AG08396 (cell line): ENCODE measurements at regions not wholly inside any gene's neighbourhood (a gene's known extent, or its start where the extent isn't known, plus 50 kb on each side); places are given as distances from the start of the nearest gene placed in this dataset.

ENCODE experiments used
- DNase-seq: peaks from one replicate; pipeline ENCODE4 v3.0.0; 2012; ENCODE audit warnings: low spot score, mixed read lengths

DNA sequence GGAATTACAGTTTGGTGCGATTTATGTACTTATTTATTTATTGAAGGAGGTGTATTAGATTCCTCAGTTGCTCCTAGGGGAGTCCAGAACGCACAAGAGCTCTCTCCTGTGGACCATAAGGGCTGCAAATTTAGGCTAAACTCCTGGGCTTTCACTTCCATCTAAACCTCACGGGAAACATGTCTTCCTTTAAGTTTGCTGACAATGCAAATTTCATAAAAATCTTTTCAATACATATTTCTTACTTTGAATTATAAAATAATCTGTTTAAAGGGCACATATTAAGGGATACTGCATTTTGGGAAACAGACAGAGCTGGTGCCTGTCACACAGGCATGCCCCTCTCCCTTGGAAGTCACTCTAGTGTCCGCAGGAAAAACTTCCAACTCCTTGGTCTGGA is 438.0 kb upstream of the CPEB2 start:
- DNase-seq: no peak

- no peak for DNase-seq
Observed at GRCh38 chr4:14566518-14566917, 435.8 kb upstream of the CPEB2 start.

- no peak for DNase-seq
Observed at GRCh38 chr4:14568351-14568750, 433.9 kb upstream of the CPEB2 start.

- no peak for DNase-seq
Observed at GRCh38 chr4:14575289-14575688, 427.0 kb upstream of the CPEB2 start.

GRCh38 chr4:14575919-14576318 is 426.4 kb upstream of the CPEB2 start:
- no peak for DNase-seq

- DNase-seq: no peak
Observed at GRCh38 chr4:14580061-14580460, 422.2 kb upstream of the CPEB2 start.

GRCh38 chr4:14581741-14582140 is 420.5 kb upstream of the CPEB2 start:
- DNase-seq: no peak

GRCh38 chr4:14582677-14583076 is 419.6 kb upstream of the CPEB2 start:
- no peak for DNase-seq

- DNase-seq: no peak
Observed at GRCh38 chr4:14583331-14583730, 418.9 kb upstream of the CPEB2 start.

- DNase-seq: no peak
Observed at GRCh38 chr4:14583752-14584151, 418.5 kb upstream of the CPEB2 start.

GRCh38 chr4:14592950-14593349 is 409.3 kb upstream of the CPEB2 start:
- no peak for DNase-seq

DNA sequence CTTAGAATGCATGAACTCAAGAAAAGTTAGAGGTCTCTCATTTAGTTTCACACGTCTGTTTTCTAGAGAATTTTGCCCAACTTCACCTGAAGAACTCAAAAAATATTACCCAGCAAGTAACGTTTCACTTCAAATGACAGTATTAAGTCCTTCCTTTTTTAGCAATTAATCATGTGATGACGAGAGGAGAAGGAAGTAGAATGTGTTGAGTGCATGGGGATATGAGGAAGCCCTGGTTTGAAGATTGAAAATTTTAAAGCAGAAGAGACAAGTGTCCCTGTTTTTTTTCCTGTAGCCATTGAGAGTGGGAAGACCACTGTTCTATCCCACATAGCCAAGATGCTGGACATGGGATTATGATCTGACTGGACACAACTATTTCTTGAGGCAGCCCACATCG is 406.3 kb upstream of the CPEB2 start:
- no peak for DNase-seq

GRCh38 chr4:14596437-14596836 is 405.8 kb upstream of the CPEB2 start:
- no peak for DNase-seq

DNA sequence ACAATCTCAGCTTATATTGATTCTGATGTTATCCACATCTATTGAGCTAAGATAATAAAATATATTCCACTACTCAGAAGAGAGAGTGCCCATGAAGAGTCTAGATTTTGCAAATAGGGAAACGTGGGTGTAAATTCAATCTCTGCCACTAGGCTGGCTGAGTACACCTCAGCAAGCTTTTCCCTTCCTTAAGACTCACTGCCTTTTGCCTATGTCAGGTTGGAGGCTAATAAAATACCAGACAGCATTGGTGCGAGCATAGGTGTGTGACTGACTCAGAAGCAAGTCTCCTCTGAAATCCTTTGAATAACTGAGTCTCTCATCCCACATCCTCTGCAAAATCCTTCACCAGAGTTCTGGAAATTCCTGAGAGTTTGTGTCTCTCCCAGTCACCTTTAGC is 405.4 kb upstream of the CPEB2 start:
- DNase-seq: no peak

DNA sequence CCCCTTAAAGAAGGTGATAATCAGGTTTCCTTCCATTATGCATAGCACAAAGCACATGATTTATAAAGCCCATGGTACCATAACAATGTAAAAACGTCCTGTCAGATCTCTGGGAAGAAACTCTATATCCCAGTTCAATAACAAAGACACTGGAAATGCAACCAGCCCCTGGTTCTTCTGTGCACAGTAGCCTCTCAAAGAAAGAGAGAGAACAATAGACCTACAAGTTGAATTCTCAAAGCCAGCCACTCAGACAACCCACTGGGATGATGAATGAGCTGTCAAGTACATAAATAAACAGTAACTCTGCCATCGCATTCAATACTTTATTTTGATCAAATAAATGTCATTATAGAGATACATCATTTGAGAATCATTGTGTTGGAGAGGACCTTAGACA is 400.1 kb upstream of the CPEB2 start:
- DNase-seq: no peak

GRCh38 chr4:14607001-14607400 is 395.3 kb upstream of the CPEB2 start:
- DNase-seq: no peak

GRCh38 chr4:14607578-14607977 is 394.7 kb upstream of the CPEB2 start:
- DNase-seq: no peak

- DNase-seq: no peak
Observed at GRCh38 chr4:14608630-14609029, 393.7 kb upstream of the CPEB2 start.

GRCh38 chr4:14614840-14615239 is 387.4 kb upstream of the CPEB2 start:
- DNase-seq: no peak

- DNase-seq: no peak
Observed at GRCh38 chr4:14615671-14616070, 386.6 kb upstream of the CPEB2 start.

DNA sequence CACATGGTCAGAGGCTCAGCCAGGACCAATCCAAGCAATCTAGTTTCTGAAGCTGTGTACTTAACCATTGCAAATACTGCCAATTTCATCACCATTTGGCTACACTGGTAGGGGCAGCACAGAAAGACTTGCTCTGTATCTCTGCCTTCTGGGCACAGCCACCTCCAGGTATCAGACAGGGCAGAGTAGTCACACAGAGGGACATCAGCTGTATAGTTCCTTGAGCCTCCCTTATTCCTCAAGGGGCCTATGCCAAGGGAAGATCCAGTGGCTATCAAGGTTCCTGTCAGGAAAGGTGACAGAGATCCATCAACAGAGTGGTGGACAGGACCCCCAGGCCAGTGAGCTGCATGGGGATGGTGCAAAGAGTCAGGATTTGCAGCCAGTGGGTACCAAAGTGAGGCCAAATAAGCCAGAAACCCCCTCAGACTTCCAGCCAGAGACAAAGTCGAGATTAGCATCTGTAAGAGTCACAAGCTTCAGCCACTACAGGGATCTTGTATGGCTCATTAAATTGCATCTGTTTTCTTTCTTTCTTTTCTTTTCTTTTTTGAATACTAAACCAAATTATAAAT is 381.6 kb upstream of the CPEB2 start:
- DNase-seq: no peak

DNA sequence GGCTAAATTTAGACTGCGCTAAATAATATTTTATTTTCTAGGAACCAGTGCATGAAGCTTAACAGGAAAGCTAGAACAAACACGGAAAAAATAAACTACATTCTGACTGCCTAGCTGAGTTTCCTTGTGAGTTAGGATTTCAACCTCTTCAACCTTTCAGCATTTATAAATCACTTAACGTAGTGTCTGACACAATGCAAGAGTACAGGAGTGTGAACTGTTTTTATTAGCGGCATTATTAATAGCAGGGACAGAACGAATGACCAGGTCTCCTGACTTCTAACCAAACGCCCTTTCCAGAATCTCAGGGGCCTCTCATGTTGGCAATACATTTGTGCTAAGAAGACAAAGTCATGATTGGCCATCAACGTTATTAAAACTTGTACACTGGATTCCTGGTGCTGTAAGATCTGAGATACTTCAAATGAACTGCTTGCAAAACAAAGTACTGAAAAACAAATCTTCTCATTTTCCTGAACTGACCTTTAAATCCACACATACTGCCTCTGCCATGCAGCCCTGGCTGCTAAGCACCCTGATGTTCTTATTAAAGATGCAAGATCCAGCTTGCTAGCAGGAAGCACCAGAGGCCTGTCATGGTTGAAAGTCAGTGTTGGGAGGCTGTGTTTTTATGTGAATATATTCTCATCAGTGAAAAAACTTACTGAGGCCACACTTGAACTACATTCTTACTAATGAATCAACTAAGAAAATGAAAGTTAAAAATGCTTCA is 380.4 kb upstream of the CPEB2 start:
- DNase-seq: no peak

DNA sequence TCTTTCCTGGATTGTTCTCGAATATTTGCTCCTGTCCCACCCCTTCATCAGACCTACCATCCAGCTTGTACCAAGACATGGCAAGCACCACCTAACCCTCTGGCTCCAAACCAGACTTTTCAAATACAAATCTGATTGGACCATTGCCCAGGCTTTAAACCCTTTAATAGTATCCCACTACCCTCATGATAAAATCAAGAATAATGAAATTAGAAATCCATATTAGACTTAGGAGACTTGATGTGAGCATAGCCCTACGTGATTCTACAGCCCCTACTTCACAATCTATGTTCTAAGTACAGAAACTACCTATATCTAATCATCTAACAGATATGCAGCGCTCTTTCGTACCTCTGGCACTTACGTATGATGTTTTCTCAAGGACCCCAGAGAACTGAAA is 375.2 kb upstream of the CPEB2 start:
- DNase-seq: no peak

GRCh38 chr4:14631806-14632440 is 370.4 kb upstream of the CPEB2 start:
- no peak for DNase-seq
